Tibial nerve (tissue), 3 donors: ENCODE measurements at regions not wholly inside any gene's neighbourhood (a gene's known extent, or its start where the extent isn't known, plus 50 kb on each side); places are given as distances from the start of the nearest gene placed in this dataset.

Experiments used
- CTCF ChIP-seq, 5 experiments: fragments of 200-600 bp in 3 of 5; fragments of 450-650 bp in 2 of 5; sonication (generic) in 3 of 5; IDR thresholded peaks; one replicate each; pipeline ENCODE4 v1.5.1; 2016 to 2019; ENCODE audit warnings: antibody characterized with exemption in 5 of 5, mild to moderate bottlenecking in 3 of 5, moderate library complexity in 2 of 5
- POLR2A ChIP-seq, 2 donors: fragments of 450-650 bp; IDR thresholded peaks; one replicate each; pipeline ENCODE4 v1.6.1; 2017; ENCODE audit warnings: antibody characterized with exemption in 2 of 2, mild to moderate bottlenecking in 2 of 2, moderate library complexity in 2 of 2

DNA sequence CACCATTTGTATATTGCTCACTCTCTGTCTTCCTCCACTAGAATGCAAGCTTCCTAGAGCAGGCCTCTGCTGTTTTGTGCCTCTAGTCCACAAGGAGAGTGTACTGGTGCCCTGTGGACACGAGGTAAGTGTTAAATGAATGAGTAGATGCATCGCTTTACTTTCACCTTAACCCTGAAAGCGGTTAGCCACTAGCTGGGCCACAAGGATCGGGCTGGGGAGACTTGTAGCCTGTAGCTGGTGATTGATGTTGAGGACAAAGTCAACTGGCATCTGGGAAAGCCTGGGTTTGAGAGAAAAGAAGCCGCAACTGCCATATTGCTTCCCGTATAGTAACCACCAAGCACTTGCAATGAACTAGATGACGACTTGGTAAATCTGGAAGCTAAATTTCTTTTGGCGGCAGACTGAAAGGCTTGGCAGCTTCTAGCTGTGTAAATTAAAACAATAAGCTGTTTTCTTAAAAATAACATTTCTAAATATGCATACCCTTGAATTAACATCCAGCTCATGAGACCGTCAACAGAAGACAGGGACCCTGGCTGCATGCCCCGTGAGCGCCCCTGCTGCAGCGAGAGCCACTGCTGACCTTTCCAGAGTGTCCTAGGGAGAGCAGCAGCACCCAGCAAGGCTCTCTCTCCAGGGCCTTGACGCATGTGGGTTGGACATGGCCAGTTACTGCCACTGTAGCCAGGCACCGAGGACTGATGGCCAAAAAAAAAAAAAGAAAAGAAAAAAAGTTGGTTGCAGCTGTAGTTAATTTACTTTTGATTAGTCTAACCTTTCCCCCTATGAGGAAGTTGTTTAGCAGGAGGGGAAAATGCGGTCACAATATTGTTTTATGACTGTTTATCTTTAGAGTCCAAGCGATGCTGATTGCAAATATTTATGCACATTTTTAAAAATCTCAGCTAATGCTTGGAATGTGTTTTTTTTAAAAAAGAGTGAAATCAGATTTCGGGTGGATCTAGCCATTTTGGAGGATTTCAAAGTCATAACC, 315.1 kb downstream of the TFAP2C start:
- TF ChIP-seq CTCF (IDR thresholded peaks at IDR 0.05), result no peak
- TF ChIP-seq POLR2A (IDR thresholded peaks at IDR 0.05), result no peak
